Small intestine (tissue), 7 donors: ENCODE measurements at regions not wholly inside any gene's neighbourhood (a gene's known extent, or its start where the extent isn't known, plus 50 kb on each side); places are given as distances from the start of the nearest gene placed in this dataset.

Experiments used
- DNase-seq, 2 donors: peaks; one replicate each; pipeline versions ENCODE4 v3.0.0 to v3.0.0-alpha.2; 2013
- FAIRE-seq: peaks from 2 replicates; lab custom pipeline; 2012; peaks lifted over from hg19 to GRCh38; lab: Jason Lieb, UNC
- H3K27ac ChIP-seq, 3 donors: one replicate each; pipeline ENCODE4 v1.5.1; 2013; ENCODE audit warnings: low read length in 2 of 3, mild to moderate bottlenecking in 2 of 3, control low read depth in 1 of 3, inconsistent platforms in 1 of 3, low read depth in 1 of 3, moderate library complexity in 1 of 3
- H3K27me3 ChIP-seq, 3 donors: one replicate each; pipeline ENCODE4 v1.6.1; 2013; ENCODE audit warnings: low read length in 3 of 3, inconsistent platforms in 1 of 3; ENCODE audit not compliant: control insufficient read depth in 3 of 3, insufficient read depth in 3 of 3
- H3K36me3 ChIP-seq, 3 donors: one replicate each; pipeline ENCODE4 v1.6.1; 2013; ENCODE audit warnings: low read length in 3 of 3, inconsistent platforms in 1 of 3, low read depth in 1 of 3, mild to moderate bottlenecking in 1 of 3, moderate library complexity in 1 of 3; ENCODE audit not compliant: control insufficient read depth in 3 of 3, insufficient read depth in 2 of 3
- H3K4me1 ChIP-seq, 3 donors: one replicate each; pipeline ENCODE4 v1.6.1; 2013; ENCODE audit warnings: low read length in 2 of 3, inconsistent platforms in 1 of 3, low read depth in 1 of 3, mild to moderate bottlenecking in 1 of 3, moderate library complexity in 1 of 3; ENCODE audit not compliant: control insufficient read depth in 3 of 3, insufficient read depth in 2 of 3
- H3K4me3 ChIP-seq, 3 donors: one replicate each; pipeline ENCODE4 v1.5.1; 2013; ENCODE audit warnings: low read length in 3 of 3, control low read depth in 1 of 3, inconsistent platforms in 1 of 3, low read depth in 1 of 3, mild to moderate bottlenecking in 1 of 3, moderate library complexity in 1 of 3
- H3K9me3 ChIP-seq, 2 donors: one replicate each; pipeline ENCODE4 v1.6.1; 2013; ENCODE audit warnings: low read depth in 1 of 2, low read length in 1 of 2; ENCODE audit not compliant: control insufficient read depth in 2 of 2, insufficient read depth in 1 of 2
- WGBS, 3 donors: extraction: QIAGEN DNeasy Blood & Tissue Kit; methylation state at CpG; one replicate each; pipeline ENCODE4 v1.1.7; 2013; 5-methylcytosine and 5-hydroxymethylcytosine counted together
- donor health status: healthy with polysubstance abuse.
- donor health status: control.
- donor health status: control.
- donor health status: Bipolar disorder and iron deficiency.
- donor health status: healthy.

DNA sequence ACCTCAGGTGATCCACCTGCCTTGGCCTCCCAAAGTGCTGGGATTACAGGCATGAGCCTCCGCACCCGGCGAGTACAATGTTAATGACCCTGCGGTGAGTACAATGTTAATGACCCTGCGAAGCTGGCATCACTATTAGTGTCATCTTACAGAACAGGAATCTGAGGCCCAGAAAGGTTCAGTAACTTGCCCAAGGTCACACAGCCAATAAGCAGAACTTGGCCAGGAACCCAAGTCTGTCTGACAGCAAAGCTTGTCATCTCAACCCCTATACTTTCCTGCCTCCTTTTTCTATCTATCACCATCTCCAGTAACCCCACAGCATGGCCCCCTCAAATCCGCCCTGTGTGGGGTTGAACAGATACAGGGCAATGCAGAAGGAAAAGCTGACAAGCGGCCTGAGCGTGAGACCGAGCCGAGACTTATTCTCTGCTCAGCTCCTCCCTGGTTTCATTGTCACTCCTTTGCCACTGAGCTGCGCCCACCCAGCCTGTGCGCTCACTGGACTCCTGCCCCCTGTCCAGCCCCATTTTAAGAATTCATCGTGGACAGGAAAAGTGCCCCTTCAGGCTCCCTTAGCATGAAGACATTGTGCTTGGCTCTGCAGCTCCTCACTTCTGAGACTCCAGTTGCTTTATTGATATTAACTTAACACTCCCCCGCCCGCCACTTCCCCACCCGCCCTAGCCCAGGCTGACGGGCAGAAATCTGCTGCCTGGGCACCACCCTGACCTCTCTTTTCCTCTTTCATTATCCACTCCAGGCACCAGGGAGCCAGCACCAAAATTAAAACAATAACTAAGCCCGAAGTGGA lies 58.1 kb upstream of the LBX1 start:
- FAIRE-seq: no peak
- H3K9me3 ChIP-seq: no peaks in the 10 kb centered on the region
- H3K4me1 ChIP-seq: peaks cover 0 to 5% (median 3%) of the 10 kb centered on the region in 3 donors
- peaks cover 0 to 91% (median 52%) of the 10 kb centered on the region in 3 donors for H3K27me3 ChIP-seq
- DNase-seq: no peak
- H3K27ac ChIP-seq: no peak overlapping the region
- H3K36me3 ChIP-seq: no peaks in the 10 kb centered on the region
- 16 to 35% (median 25%) methylated on average over 18 of the region's 18 CpGs for WGBS, 3 donors
- H3K4me3 ChIP-seq: no peak overlapping the region

DNA sequence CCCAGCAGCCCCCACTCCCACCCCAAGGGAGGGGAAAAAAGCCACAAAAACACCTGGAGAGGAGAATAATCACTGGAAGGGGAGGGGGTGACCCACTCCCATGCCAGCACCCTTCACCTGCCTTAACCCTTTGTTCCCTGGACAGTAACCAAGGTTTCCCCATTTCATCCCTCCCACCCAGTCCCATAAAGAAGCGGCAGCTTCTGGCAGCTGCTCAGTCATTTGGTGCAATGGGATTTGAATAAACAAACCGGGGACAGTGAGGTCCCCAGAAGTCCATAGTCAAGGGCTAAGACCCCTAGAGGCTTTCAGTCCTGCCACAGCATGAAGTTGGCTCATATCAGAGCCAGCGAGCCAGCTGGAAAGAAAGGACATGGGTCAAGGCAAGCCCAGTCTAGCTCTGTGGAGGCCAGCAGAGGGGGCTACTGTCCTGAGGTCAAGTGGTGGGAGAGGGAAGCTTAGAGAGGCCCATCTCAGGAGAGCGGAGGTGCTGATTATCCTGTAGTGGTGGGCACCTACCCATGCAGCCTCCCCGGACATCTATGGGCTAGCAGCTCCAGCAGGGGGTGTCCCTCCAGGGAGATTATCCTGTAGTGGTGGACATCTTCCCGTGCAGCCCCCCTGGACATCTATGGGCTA lies 58.9 kb upstream of the LBX1 start:
- no peak overlapping the region for H3K27ac ChIP-seq
- no peaks in the 10 kb centered on the region for H3K36me3 ChIP-seq
- H3K9me3 ChIP-seq: no peaks in the 10 kb centered on the region
- peaks cover 0 to 6% (median 5%) of the 10 kb centered on the region in 3 donors for H3K4me1 ChIP-seq
- H3K27me3 ChIP-seq: peaks cover 2 to 90% (median 47%) of the 10 kb centered on the region in 3 donors
- DNase-seq (no peak), FAIRE-seq (no peak)
- 23 to 27% (median 27%) methylated on average over 6 of the region's 6 CpGs for WGBS, 3 donors
- no peak overlapping the region for H3K4me3 ChIP-seq

DNA sequence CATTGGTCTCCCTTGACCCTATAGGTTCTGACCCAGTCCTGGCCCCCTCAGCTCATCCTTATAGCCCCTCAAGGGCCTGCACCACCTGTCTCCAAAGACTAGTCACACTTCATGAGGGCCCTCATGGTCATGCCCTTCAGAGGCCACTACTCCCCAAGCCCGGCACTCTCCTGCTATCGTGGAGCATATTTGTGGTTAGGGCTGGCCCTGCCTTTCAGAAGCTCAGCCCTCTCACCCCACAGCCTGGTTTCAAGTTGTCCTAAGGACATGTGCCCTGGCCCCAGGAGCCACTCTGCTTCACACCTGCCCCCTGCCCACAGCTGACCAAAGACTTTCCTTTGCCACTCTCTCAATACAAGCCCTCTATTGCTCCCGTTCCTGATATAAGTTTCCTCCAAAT lies 60.3 kb upstream of the LBX1 start:
- H3K9me3 ChIP-seq: no peaks in the 10 kb centered on the region
- peaks cover 0 to 6% (median 2%) of the 10 kb centered on the region in 3 donors for H3K4me1 ChIP-seq
- WGBS, 3 donors: 63 to 69% (median 65%) methylated on average over 3 of the region's 3 CpGs
- no peak for FAIRE-seq
- no peaks in the 10 kb centered on the region for H3K36me3 ChIP-seq
- peaks cover 2 to 92% (median 48%) of the 10 kb centered on the region in 3 donors for H3K27me3 ChIP-seq
- H3K27ac ChIP-seq: no peak overlapping the region
- DNase-seq: no peak
- no peak overlapping the region for H3K4me3 ChIP-seq

DNA sequence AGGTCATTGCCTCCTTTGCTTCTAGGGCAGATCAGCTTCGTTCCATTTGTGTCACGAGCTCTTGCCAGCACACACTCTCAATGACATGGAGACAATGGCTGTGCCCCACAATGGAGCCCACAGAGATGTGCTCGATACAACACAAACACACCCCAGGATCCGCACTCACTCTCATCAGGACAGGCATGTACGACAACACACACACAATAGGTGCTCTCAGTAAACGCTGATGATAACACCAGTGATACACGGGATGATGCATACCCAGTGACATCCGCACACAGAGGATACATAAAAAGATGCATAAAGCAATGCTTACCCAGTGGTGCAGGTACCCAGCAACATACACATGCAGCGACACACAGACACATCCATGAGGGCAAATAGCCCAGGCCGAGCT lies 61.2 kb upstream of the LBX1 start:
- WGBS, 3 donors: 41 to 50% (median 42%) methylated on average over 10 of the region's 10 CpGs
- Histone ChIP-seq H3K4me3 (no peak overlapping the region), H3K27ac (no peak overlapping the region), H3K9me3 (no peaks in the 10 kb centered on the region), H3K27me3 (peaks cover 2 to 91% (median 45%) of the 10 kb centered on the region in 3 donors), H3K4me1 (peaks cover 0 to 6% (median 2%) of the 10 kb centered on the region in 3 donors), H3K36me3 (no peaks in the 10 kb centered on the region)
- DNase-seq: no peak
- FAIRE-seq: no peak

DNA sequence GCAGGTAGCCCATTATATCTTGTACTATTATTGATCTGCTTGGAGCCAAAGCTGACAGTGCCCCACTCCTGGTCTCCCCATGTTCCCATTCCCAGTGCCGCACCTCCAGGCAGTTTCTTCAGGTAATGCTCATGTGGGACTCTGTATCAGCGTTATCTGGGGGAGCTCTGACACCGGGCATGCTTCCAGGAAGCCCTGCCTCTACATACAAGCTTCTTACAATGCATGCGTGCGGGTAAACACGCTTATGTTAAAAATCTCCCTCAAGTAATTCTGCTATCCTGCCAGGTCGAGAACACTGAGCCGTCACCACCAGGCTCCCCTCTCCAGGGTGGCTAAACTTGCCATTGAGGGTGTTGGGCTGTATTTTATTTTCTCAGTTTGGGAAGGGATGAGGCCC lies 61.6 kb upstream of the LBX1 start:
- Histone ChIP-seq H3K27me3 (peaks cover 2 to 93% (median 44%) of the 10 kb centered on the region in 3 donors), H3K4me1 (peaks cover 0 to 6% (median 2%) of the 10 kb centered on the region in 3 donors), H3K4me3 (no peak overlapping the region), H3K27ac (no peak overlapping the region), H3K36me3 (no peaks in the 10 kb centered on the region), H3K9me3 (no peaks in the 10 kb centered on the region)
- FAIRE-seq (no peak), DNase-seq (no peak)
- WGBS, 3 donors: 11 to 42% (median 22%) methylated on average over 8 of the region's 8 CpGs

DNA sequence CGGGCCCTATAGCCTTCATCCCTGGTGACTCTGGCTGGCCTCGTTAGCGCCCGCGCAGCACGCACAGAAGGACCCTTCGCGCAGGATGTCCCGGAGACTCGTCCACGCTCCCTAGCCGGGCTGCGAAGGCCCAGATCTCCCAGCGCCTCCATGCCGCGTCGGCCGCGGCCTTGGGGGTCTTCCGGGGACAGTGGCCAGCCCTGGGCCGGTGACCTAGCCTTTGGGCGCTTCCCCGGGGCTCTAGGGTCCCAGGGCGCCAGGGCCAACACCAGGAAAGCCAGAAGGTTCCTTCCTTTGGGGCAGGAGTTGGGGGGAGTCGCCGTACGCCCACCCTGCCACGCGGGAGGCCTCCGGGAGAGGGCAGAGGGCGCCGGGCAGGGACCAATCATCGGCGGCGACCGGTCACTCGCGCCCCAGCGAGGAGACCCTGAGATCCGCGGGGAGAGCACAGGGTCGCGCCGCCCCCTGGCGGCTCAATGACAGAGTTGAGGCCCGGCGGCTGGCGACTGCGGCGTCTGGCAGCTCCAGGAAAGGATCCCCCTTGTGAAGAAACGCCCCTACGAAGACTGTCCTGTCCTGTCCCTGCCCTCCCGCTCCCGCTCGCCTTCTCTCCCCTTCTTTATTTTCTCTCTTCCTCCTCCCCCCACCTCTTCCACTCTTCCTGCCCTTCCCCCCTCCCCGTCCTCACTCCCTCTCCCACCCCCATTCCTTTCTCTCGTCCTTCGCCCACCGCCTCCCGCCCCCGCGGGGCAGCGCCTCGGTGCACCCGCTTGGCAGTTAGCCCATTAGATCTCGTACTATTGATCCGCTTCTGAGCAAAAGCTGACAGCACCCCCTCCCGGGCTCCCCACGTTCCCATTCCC lies 62.3 kb upstream of the LBX1 start:
- no peak for FAIRE-seq
- H3K4me1 ChIP-seq: peaks cover 0 to 6% (median 2%) of the 10 kb centered on the region in 3 donors
- H3K36me3 ChIP-seq: no peaks in the 10 kb centered on the region
- peaks cover 2 to 90% (median 43%) of the 10 kb centered on the region in 3 donors for H3K27me3 ChIP-seq
- H3K4me3 ChIP-seq: peak overlapping the region in 2 of 3 donors; percentile 31 to 34
- H3K9me3 ChIP-seq: no peaks in the 10 kb centered on the region
- H3K27ac ChIP-seq: peak overlapping the region in 1 of 3 donors; percentile 17
- DNase-seq: peak in 1 of 2 donors; percentile 48
- WGBS, 3 donors: 2 to 3% (median 2%) methylated on average over 56 to 69 of the region's 69 CpGs

DNA sequence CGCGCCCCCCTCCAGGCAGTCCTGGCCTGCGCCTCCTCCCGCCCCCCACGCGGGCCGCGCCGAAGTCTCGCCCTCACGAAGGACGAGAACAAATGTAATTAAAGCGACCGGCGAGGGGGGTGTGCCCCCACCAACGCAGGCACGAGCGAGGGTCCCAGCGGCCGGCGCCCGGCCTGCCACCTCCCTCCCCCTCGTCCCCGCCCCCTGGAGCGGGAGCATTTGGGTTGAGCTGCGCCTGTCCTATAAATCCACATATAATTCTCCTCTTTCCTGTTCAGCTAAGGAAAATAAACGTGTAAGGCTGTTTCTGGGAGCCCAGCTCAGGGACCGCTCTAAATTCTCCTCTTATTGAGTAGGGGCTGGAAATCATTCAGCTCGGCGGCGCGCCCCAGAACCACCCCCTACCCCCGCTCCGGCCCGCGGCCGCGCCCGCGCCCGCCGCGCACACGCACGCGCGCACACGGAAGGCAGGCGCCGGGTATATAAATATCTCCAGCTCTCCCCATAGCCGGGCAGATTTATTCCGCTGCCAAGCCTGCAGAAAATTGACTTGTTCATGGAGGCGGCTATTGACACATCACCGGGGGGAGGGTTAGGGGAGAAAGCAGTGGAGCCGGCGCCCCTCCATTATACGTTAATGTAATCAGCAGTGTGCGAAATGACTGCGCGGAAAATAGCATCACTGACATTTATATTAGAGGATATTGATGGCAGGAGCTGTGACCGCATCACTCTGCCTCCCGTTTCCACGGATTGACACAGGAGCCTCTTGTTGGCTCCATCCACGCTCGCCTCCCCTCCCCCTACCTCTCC lies 61.6 kb upstream of the BTRC start:
- peak overlapping the region in 2 of 3 donors; percentile 31 to 34 for H3K4me3 ChIP-seq
- 1% methylated on average over 64 to 65 of the region's 65 CpGs for WGBS, 3 donors
- peaks cover 0 to 6% (median 2%) of the 10 kb centered on the region in 3 donors for H3K4me1 ChIP-seq
- H3K36me3 ChIP-seq: no peaks in the 10 kb centered on the region
- peak overlapping the region in 1 of 3 donors; percentile 17 for H3K27ac ChIP-seq
- peaks cover 2 to 91% (median 39%) of the 10 kb centered on the region in 3 donors for H3K27me3 ChIP-seq
- FAIRE-seq (no peak), DNase-seq (peak in 1 of 2 donors; percentile 41)
- no peaks in the 10 kb centered on the region for H3K9me3 ChIP-seq
